Gastrocnemius medialis (tissue), 4 donors: ENCODE measurements at regions not wholly inside any gene's neighbourhood (a gene's known extent, or its start where the extent isn't known, plus 50 kb on each side); places are given as distances from the start of the nearest gene placed in this dataset.

Source experiments
- CTCF ChIP-seq, 5 experiments: fragments of 450-650 bp in 3 of 5; fragments of 200-600 bp in 2 of 5; sonication (generic) in 2 of 5; IDR thresholded peaks in 4 of 5; conservative IDR thresholded peaks in 1 of 5; 1 replicate in 4 of 5; 2 replicates in 1 of 5; pipeline ENCODE4 v1.5.1; 2016 to 2019; ENCODE audit warnings: antibody characterized with exemption in 5 of 5, mild to moderate bottlenecking in 3 of 5, moderate library complexity in 3 of 5
- POLR2A ChIP-seq, 2 donors: fragments of 450-650 bp; IDR thresholded peaks; one replicate each; pipeline ENCODE4 v1.6.1; 2017; ENCODE audit warnings: antibody characterized with exemption in 2 of 2, mild to moderate bottlenecking in 2 of 2, moderate library complexity in 2 of 2

- no peak for TF ChIP-seq CTCF (IDR thresholded peaks at IDR 0.05 in 4 of 5, conservative IDR thresholded peaks at IDR 0.05 in 1 of 5)
- no peak for TF ChIP-seq POLR2A (IDR thresholded peaks at IDR 0.05)
These were observed 84.8 kb upstream of the PRKAR2B start for GRCh38 chr7:106959753-106960152.
